H9 (cell line): ENCODE measurements at regions not wholly inside any gene's neighbourhood (a gene's known extent, or its start where the extent isn't known, plus 50 kb on each side); places are given as distances from the start of the nearest gene placed in this dataset.

Experiments
- DNase-seq: peaks from one replicate; pipeline ENCODE4 v3.0.0-alpha.2; 2017
- H2AFZ ChIP-seq: one replicate; pipeline ENCODE4 v1.6.1; 2013; ENCODE audit warnings: mild to moderate bottlenecking, low read length, control low read depth, moderate library complexity
- H2AK5ac ChIP-seq: 2 replicates; pipeline ENCODE4 v1.6.1; 2013; ENCODE audit warnings: low read length, control low read depth, mixed read lengths; ENCODE audit not compliant: insufficient read length
- H2BK120ac ChIP-seq: one replicate; pipeline ENCODE4 v1.6.1; 2013; ENCODE audit warnings: low read depth, mild to moderate bottlenecking, low read length, control low read depth, inconsistent platforms; ENCODE audit not compliant: poor library complexity, severe bottlenecking
- H2BK12ac ChIP-seq: 2 replicates; pipeline ENCODE4 v1.6.1; 2013; ENCODE audit warnings: low read length, control low read depth, mixed read lengths, low read depth; ENCODE audit not compliant: insufficient read length
- H2BK15ac ChIP-seq: 2 replicates; pipeline ENCODE4 v1.6.1; 2013; ENCODE audit warnings: low read depth, low read length, control low read depth
- H2BK20ac ChIP-seq: one replicate; pipeline ENCODE4 v1.6.1; 2013; ENCODE audit warnings: low read depth, mild to moderate bottlenecking, low read length, control low read depth, inconsistent platforms; ENCODE audit not compliant: poor library complexity, severe bottlenecking
- H2BK5ac ChIP-seq: 2 replicates; pipeline ENCODE4 v1.6.1; 2013; ENCODE audit warnings: low read length, control low read depth, mixed read lengths; ENCODE audit not compliant: insufficient read length
- H3K14ac ChIP-seq: 2 replicates; pipeline ENCODE4 v1.6.1; 2013; ENCODE audit warnings: low read length, control low read depth; ENCODE audit not compliant: insufficient read depth
- H3K18ac ChIP-seq: 2 replicates; pipeline ENCODE4 v1.6.1; 2013; ENCODE audit warnings: low read depth, mild to moderate bottlenecking, mixed read lengths, low read length, control low read depth; ENCODE audit not compliant: insufficient read length
- H3K23ac ChIP-seq: 2 replicates; pipeline ENCODE4 v1.6.1; 2013; ENCODE audit warnings: low read length, control low read depth, mixed read lengths, low read depth; ENCODE audit not compliant: insufficient read length
- H3K23me2 ChIP-seq: 2 replicates; pipeline ENCODE4 v1.6.1; 2013; ENCODE audit warnings: low read depth, mild to moderate bottlenecking, mixed read lengths, low read length, control low read depth; ENCODE audit not compliant: insufficient read length, poor library complexity, severe bottlenecking
- H3K27ac ChIP-seq: 2 replicates; pipeline ENCODE4 v1.5.1; 2013; ENCODE audit warnings: low read length, control low read depth, mixed read lengths, low read depth; ENCODE audit not compliant: insufficient read length
- H3K27me3 ChIP-seq: 2 replicates; pipeline ENCODE4 v1.6.1; 2013; ENCODE audit warnings: low read length, control low read depth, inconsistent platforms; ENCODE audit not compliant: insufficient read depth
- H3K4ac ChIP-seq: 2 replicates; pipeline ENCODE4 v1.6.1; 2013; ENCODE audit warnings: low read depth, mild to moderate bottlenecking, control low read depth, inconsistent platforms, low read length, moderate library complexity
- H3K4me1 ChIP-seq: 2 replicates; pipeline ENCODE4 v1.6.1; 2013; ENCODE audit warnings: low read length, control low read depth, inconsistent platforms; ENCODE audit not compliant: insufficient read depth
- H3K4me2 ChIP-seq: 2 replicates; pipeline ENCODE4 v1.6.1; 2013; ENCODE audit warnings: low read length, control low read depth, mixed read lengths; ENCODE audit not compliant: insufficient read length, insufficient read depth
- H3K56ac ChIP-seq: 2 replicates; pipeline ENCODE4 v1.6.1; 2013; ENCODE audit warnings: low read depth, mild to moderate bottlenecking, mixed read lengths, low read length, control low read depth; ENCODE audit not compliant: insufficient read length
- H3K79me1 ChIP-seq: 2 replicates; pipeline ENCODE4 v1.6.1; 2013; ENCODE audit warnings: low read depth, mild to moderate bottlenecking, moderate library complexity, low read length, control low read depth, inconsistent platforms; ENCODE audit not compliant: insufficient read depth, poor library complexity, severe bottlenecking
- H3K79me2 ChIP-seq: 2 replicates; pipeline ENCODE4 v1.6.1; 2013; ENCODE audit warnings: low read length, control low read depth, inconsistent platforms; ENCODE audit not compliant: insufficient read depth
- H3K9ac ChIP-seq: 2 replicates; pipeline ENCODE4 v1.6.1; 2013; ENCODE audit warnings: low read length, control low read depth, mixed read lengths; ENCODE audit not compliant: insufficient read length; ENCODE audit errors: extremely low read depth
- H3K9me3 ChIP-seq: one replicate; pipeline ENCODE4 v1.6.1; 2013; ENCODE audit warnings: low read depth, low read length, inconsistent platforms; ENCODE audit not compliant: control insufficient read depth
- H3T11ph ChIP-seq: one replicate; pipeline ENCODE4 v1.6.1; 2013; ENCODE audit warnings: mild to moderate bottlenecking, low read length, control low read depth, inconsistent platforms
- H4K20me1 ChIP-seq: one replicate; pipeline ENCODE4 v1.6.1; 2013; ENCODE audit not compliant: control insufficient read depth, insufficient read length, insufficient read depth
- H4K5ac ChIP-seq: 2 replicates; pipeline ENCODE4 v1.6.1; 2013; ENCODE audit warnings: low read depth, mild to moderate bottlenecking, mixed read lengths, low read length, control low read depth; ENCODE audit not compliant: insufficient read length
- H4K8ac ChIP-seq: replicated peaks from 2 replicates; pipeline ENCODE4 v1.6.1; 2013; ENCODE audit warnings: low read length, control low read depth, mixed read lengths, low read depth; ENCODE audit not compliant: insufficient read length
- H4K91ac ChIP-seq: 2 replicates; pipeline ENCODE4 v1.6.1; 2013; ENCODE audit warnings: low read depth, mild to moderate bottlenecking, moderate library complexity, mixed read lengths, low read length, control low read depth; ENCODE audit not compliant: insufficient read length
- H3K27ac Mint-ChIP-seq, 3 experiments: 2 replicates in 2 of 3; 3 replicates in 1 of 3; pipeline ENCODE4 v1.8.0; 2020 to 2021; ENCODE audit warnings: mixed read lengths in 3 of 3, mild to moderate bottlenecking in 1 of 3, moderate library complexity in 1 of 3
- H3K27me3 Mint-ChIP-seq: 2 replicates; pipeline ENCODE4 v1.8.0; 2021; ENCODE audit warnings: low read depth, mild to moderate bottlenecking, moderate library complexity, mixed read lengths
- H3K36me3 Mint-ChIP-seq, 3 experiments: 2 replicates in 2 of 3; 3 replicates in 1 of 3; pipeline ENCODE4 v1.8.0; 2020 to 2021; ENCODE audit warnings: low read depth in 3 of 3, mixed read lengths in 3 of 3; ENCODE audit not compliant: insufficient read depth in 1 of 3
- H3K4me1 Mint-ChIP-seq, 2 experiments: 2 replicates each; pipeline ENCODE4 v1.8.0; 2020; ENCODE audit warnings: mixed read lengths in 2 of 2
- H3K4me3 Mint-ChIP-seq, 2 experiments: 2 replicates in 1 of 2; 3 replicates in 1 of 2; pipeline ENCODE4 v1.8.0; 2020 to 2021; ENCODE audit warnings: mild to moderate bottlenecking in 2 of 2, mixed read lengths in 2 of 2, moderate library complexity in 1 of 2
- H3K9me3 Mint-ChIP-seq, 2 experiments: 2 replicates in 1 of 2; 3 replicates in 1 of 2; pipeline ENCODE4 v1.8.0; 2020; ENCODE audit warnings: mild to moderate bottlenecking in 2 of 2, mixed read lengths in 2 of 2, moderate library complexity in 1 of 2
- WGBS: extraction: QIAGEN DNeasy Blood & Tissue Kit; methylation state at CpG from one replicate; pipeline ENCODE4 v1.1.7; 2013; ENCODE audit warnings: missing lambda C conversion rate, low lambda C conversion rate, mixed read lengths; ENCODE audit not compliant: insufficient read length; ENCODE audit errors: extremely low coverage; 5-methylcytosine and 5-hydroxymethylcytosine counted together
- TF ChIP-seq, protein P1 (sequence below): fragments of 200-600 bp; sonication (generic); conservative IDR thresholded peaks from 3 replicates; pipeline ENCODE4 v1.8.0; 2021; ENCODE audit warnings: antibody characterized with exemption, mild to moderate bottlenecking

GRCh38 chr9:113742878-113743277 is 133.2 kb upstream of the ZNF618 start:
- H3K27ac Mint-ChIP-seq = no peak overlapping the region; a peak in 1 of 7 replicates
- Histone ChIP-seq H3K4me1 (peaks cover 3% of the 10 kb centered on the region; the same call in 1 of the 2 replicates), H3K23ac (no peak overlapping the region), H3K27me3 (no peaks in the 10 kb centered on the region), H2BK120ac (no peak overlapping the region), H3K9ac (no peak overlapping the region), H2BK12ac (no peak overlapping the region), H2BK5ac (no peak overlapping the region), H3K23me2 (no peaks in the 10 kb centered on the region), H3K79me2 (no peaks in the 10 kb centered on the region), H2AFZ (no peak overlapping the region), H3T11ph (no peak overlapping the region), H3K56ac (no peak overlapping the region), H3K27ac (no peak overlapping the region), H2BK15ac (no peak overlapping the region), H3K4me2 (no peak overlapping the region), H4K20me1 (no peaks in the 10 kb centered on the region), H4K5ac (no peak overlapping the region), H3K9me3 (no peaks in the 10 kb centered on the region), H3K4ac (no peak overlapping the region), H3K18ac (no peak overlapping the region), H2BK20ac (no peak overlapping the region), H4K91ac (no peak overlapping the region), H3K79me1 (no peaks in the 10 kb centered on the region), H2AK5ac (no peak overlapping the region), H3K14ac (no peak overlapping the region), H4K8ac (no peak overlapping the region)
- WGBS = no CpG with 5 or more reads among the region's 6 CpGs
- H3K4me3 Mint-ChIP-seq = no peak overlapping the region; a peak in 1 of 5 replicates
- peaks cover 10% of the 10 kb centered on the region for H3K27me3 Mint-ChIP-seq
- H3K36me3 Mint-ChIP-seq = peaks cover 2 to 4% (median 3%) of the 10 kb centered on the region in 3 experiments; a peak in 4 of 7 replicates
- H3K9me3 Mint-ChIP-seq = peaks cover 7 to 9% of the 10 kb centered on the region in 2 experiments
- H3K4me1 Mint-ChIP-seq = peaks cover 20 to 31% of the 10 kb centered on the region in 2 experiments
- DNase-seq = no peak
- TF ChIP-seq, protein P1, sequence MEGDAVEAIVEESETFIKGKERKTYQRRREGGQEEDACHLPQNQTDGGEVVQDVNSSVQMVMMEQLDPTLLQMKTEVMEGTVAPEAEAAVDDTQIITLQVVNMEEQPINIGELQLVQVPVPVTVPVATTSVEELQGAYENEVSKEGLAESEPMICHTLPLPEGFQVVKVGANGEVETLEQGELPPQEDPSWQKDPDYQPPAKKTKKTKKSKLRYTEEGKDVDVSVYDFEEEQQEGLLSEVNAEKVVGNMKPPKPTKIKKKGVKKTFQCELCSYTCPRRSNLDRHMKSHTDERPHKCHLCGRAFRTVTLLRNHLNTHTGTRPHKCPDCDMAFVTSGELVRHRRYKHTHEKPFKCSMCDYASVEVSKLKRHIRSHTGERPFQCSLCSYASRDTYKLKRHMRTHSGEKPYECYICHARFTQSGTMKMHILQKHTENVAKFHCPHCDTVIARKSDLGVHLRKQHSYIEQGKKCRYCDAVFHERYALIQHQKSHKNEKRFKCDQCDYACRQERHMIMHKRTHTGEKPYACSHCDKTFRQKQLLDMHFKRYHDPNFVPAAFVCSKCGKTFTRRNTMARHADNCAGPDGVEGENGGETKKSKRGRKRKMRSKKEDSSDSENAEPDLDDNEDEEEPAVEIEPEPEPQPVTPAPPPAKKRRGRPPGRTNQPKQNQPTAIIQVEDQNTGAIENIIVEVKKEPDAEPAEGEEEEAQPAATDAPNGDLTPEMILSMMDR = no peak
